ENCODE measurements at regions not wholly inside any gene's neighbourhood (a gene's known extent, or its start where the extent isn't known, plus 50 kb on each side); places are given as distances from the start of the nearest gene placed in this dataset.

GRCh38 chr5:153885141-153885540 lies 153.6 kb downstream of the FAM114A2 start:
- BruUV-seq (replicated peaks): no TSS peak
- no peak overlapping the region for H3K4me3 Mint-ChIP-seq (ENCODE audit: unreplicated experiment)
- H3K4me1 ChIP-seq: no peaks in the 10 kb centered on the region
- POLR2A ChIA-PET: no interaction called here
- CTCF ChIA-PET: no interaction called here
- no peaks in the 10 kb centered on the region for H3K36me3 Mint-ChIP-seq (ENCODE audit: insufficient read depth, unreplicated experiment)
- H3K27me3 ChIP-seq (replicated peaks; ENCODE audit: control insufficient read depth, insufficient read depth, low read length): no peaks in the 10 kb centered on the region
- no peak for DNase-seq
- no peaks in the 10 kb centered on the region for H3K4me1 Mint-ChIP-seq (ENCODE audit: low read depth, unreplicated experiment)
- H3K27me3 Mint-ChIP-seq (ENCODE audit: insufficient read depth, unreplicated experiment): peaks cover 12% of the 10 kb centered on the region
- intact Hi-C loops (cut with micrococcal nuclease; ENCODE audit: unreplicated experiment): no loop called here
- no peak overlapping the region for H3K27ac Mint-ChIP-seq (ENCODE audit: unreplicated experiment)
- H3K4me3 ChIP-seq (ENCODE audit: low read depth, low read length): no peak overlapping the region
- TF ChIP-seq, protein P1, sequence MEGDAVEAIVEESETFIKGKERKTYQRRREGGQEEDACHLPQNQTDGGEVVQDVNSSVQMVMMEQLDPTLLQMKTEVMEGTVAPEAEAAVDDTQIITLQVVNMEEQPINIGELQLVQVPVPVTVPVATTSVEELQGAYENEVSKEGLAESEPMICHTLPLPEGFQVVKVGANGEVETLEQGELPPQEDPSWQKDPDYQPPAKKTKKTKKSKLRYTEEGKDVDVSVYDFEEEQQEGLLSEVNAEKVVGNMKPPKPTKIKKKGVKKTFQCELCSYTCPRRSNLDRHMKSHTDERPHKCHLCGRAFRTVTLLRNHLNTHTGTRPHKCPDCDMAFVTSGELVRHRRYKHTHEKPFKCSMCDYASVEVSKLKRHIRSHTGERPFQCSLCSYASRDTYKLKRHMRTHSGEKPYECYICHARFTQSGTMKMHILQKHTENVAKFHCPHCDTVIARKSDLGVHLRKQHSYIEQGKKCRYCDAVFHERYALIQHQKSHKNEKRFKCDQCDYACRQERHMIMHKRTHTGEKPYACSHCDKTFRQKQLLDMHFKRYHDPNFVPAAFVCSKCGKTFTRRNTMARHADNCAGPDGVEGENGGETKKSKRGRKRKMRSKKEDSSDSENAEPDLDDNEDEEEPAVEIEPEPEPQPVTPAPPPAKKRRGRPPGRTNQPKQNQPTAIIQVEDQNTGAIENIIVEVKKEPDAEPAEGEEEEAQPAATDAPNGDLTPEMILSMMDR (IDR thresholded peaks at IDR 0.05; ENCODE audit: insufficient read depth in 1 of 2, low read depth in 1 of 2, low read length in 1 of 2, severe bottlenecking in 1 of 2, unreplicated experiment in 1 of 2): no peak
- H3K9me3 ChIP-seq: no peaks in the 10 kb centered on the region
- no peaks in the 10 kb centered on the region for H3K9me3 Mint-ChIP-seq (ENCODE audit: unreplicated experiment)
- H3K36me3 ChIP-seq (ENCODE audit: control insufficient read depth, insufficient read depth, low read length): no peaks in the 10 kb centered on the region

DNA sequence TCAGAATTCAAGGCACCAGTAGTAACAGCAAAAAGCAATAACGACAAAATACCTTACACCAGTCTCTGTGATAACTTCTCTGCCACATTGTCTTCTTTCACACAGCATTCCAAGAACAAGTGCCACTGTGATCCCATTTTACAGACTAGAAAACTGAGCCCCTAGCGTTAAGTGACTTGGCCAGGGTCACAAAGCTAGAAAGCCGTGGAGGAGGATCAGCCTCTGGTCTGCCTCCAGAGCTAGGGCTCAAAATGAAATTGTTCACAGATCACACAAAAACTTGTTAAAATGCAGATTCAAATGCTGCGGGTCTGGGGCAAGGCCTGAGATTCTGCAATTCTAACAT lies 154.1 kb downstream of the FAM114A2 start:
- Histone ChIP-seq H3K9me3 (no peaks in the 10 kb centered on the region), H3K27me3 (replicated peaks; ENCODE audit: control insufficient read depth, insufficient read depth, low read length) (no peaks in the 10 kb centered on the region), H3K4me1 (no peaks in the 10 kb centered on the region), H3K4me3 (ENCODE audit: low read depth, low read length) (no peak overlapping the region), H3K36me3 (ENCODE audit: control insufficient read depth, insufficient read depth, low read length) (no peaks in the 10 kb centered on the region)
- ChIA-PET POLR2A (no interaction called here), CTCF (no interaction called here)
- Mint-ChIP-seq H3K4me1 (ENCODE audit: low read depth, unreplicated experiment) (no peaks in the 10 kb centered on the region), H3K27me3 (ENCODE audit: insufficient read depth, unreplicated experiment) (peaks cover 12% of the 10 kb centered on the region), H3K9me3 (ENCODE audit: unreplicated experiment) (no peaks in the 10 kb centered on the region), H3K4me3 (ENCODE audit: unreplicated experiment) (no peak overlapping the region), H3K27ac (ENCODE audit: unreplicated experiment) (no peak overlapping the region), H3K36me3 (ENCODE audit: insufficient read depth, unreplicated experiment) (no peaks in the 10 kb centered on the region)
- no TSS peak for BruUV-seq (replicated peaks)
- DNase-seq: no peak
- TF ChIP-seq, protein P1 (IDR thresholded peaks at IDR 0.05; ENCODE audit: insufficient read depth in 1 of 2, low read depth in 1 of 2, low read length in 1 of 2, severe bottlenecking in 1 of 2, unreplicated experiment in 1 of 2): no peak
- intact Hi-C loops (cut with micrococcal nuclease; ENCODE audit: unreplicated experiment): no loop called here

GRCh38 chr5:153883854-153884611 lies 154.7 kb downstream of the FAM114A2 start:
- CTCF ChIA-PET: no interaction called here
- Histone ChIP-seq H3K4me3 (ENCODE audit: low read depth, low read length) (no peak overlapping the region), H3K4me1 (no peaks in the 10 kb centered on the region), H3K27me3 (replicated peaks; ENCODE audit: control insufficient read depth, insufficient read depth, low read length) (no peaks in the 10 kb centered on the region), H3K9me3 (no peaks in the 10 kb centered on the region), H3K36me3 (ENCODE audit: control insufficient read depth, insufficient read depth, low read length) (no peaks in the 10 kb centered on the region)
- no peaks in the 10 kb centered on the region for H3K4me1 Mint-ChIP-seq (ENCODE audit: low read depth, unreplicated experiment)
- intact Hi-C loops (cut with micrococcal nuclease; ENCODE audit: unreplicated experiment): no loop called here
- no peak overlapping the region for H3K27ac Mint-ChIP-seq (ENCODE audit: unreplicated experiment)
- peaks cover 12% of the 10 kb centered on the region for H3K27me3 Mint-ChIP-seq (ENCODE audit: insufficient read depth, unreplicated experiment)
- no peak overlapping the region for H3K4me3 Mint-ChIP-seq (ENCODE audit: unreplicated experiment)
- TF ChIP-seq, protein P1 (IDR thresholded peaks at IDR 0.05; ENCODE audit: insufficient read depth in 1 of 2, low read depth in 1 of 2, low read length in 1 of 2, severe bottlenecking in 1 of 2, unreplicated experiment in 1 of 2): no peak
- H3K36me3 Mint-ChIP-seq (ENCODE audit: insufficient read depth, unreplicated experiment): no peaks in the 10 kb centered on the region
- no peak for DNase-seq
- no peaks in the 10 kb centered on the region for H3K9me3 Mint-ChIP-seq (ENCODE audit: unreplicated experiment)
- BruUV-seq (replicated peaks): no TSS peak
- POLR2A ChIA-PET: no interaction called here

Measured in Caco-2 (cell line).